Activated naive CD4-positive, alpha-beta T cell (primary cell): ENCODE measurements at regions not wholly inside any gene's neighbourhood (a gene's known extent, or its start where the extent isn't known, plus 50 kb on each side); places are given as distances from the start of the nearest gene placed in this dataset.
"Not testable (repeated sequence)": the region's sequence is repeated elsewhere in the genome, so short reads cannot be mapped to it uniquely, and the experiment has no call there.

Experiments
- DNase-seq, 4 experiments: peaks; one replicate each; lab custom pipeline; 2025; lab: John Stamatoyannopoulos, UW

GRCh38 chr3:18236726-18237125 lies 188.4 kb downstream of the SATB1 start:
- DNase-seq = no peak

DNA sequence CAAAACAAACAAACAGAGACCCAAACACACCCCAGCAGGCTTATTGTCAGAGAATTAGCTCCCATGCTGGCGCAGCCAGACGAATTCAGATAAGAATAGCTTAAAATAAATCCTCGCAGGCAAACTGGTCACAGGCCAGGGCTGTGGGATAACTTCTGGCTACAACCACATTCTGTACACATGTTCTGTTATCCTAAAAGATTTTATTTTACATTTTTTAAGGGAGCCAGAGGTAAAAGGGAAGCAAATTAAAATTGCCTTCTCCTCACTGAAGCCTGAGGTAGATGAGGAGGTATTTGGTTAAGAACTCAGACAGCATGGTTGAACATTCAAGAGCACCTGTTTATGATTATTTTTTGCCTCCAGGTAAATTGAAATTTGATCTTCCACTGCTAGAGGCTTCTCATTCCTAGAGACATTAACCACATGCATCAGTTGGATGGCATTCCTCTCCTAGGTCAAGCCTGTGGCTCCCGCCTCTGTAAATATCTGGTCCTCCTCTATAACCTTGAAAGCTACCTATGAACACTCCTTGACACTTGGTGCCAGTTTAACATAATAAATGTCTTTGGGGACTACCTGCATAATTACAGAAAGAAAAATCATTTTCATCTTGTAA lies 190.3 kb downstream of the SATB1 start:
- DNase-seq = no peak

DNA sequence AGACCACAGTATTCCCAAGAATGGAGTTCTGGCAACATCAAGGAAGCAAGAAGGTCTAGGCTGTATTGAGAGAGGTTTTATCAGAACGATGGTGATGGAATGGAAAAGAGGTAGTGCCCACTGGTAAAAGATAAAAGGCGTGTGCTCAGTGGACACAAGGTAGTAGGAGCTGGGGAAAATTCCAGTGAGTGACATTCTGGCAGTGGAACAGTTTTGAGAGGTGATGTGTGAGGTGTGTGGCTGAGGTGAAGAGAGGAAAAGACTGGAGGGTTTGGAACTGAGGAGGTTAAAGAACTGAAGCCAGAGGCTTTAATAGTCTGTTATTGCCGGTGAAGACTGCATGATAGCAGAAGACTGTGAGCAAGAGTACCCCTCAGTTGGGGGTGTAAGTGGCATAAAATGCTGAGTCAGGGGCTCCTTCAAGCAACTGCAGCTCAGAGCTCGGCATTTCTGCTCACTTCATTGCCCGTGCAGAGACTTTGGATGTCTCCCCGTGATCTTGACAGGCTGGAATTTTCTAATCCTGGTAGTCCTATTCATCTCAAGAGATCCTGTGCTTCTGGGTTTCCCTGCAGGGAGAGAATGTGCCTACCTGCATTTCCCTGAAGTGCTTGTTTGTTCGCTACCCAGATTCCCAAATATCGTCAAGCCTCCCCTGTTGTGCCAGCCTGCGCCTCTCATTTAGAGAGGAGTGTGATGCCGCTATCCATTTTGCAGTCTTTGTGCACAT lies 191.0 kb downstream of the SATB1 start:
- DNase-seq = no peak

DNA sequence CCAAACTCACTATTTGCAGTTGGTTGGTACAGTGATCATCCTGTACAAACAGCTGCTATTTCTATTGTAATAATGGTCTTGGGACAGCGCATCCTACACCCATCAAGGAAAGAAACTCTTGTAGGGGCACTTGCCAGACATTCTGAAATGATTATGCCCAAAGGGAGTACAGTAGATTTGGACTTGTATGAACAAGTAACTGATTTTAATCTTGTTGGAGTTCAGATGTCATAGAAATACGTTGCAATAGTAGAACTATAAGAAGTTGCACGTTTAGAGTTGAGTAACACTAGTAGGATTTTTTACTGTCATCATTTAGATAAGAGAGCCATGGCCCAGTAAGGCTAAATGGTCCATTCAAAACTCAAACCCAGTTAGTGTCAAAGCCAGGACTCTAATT lies 192.8 kb downstream of the SATB1 start:
- no peak for DNase-seq

DNA sequence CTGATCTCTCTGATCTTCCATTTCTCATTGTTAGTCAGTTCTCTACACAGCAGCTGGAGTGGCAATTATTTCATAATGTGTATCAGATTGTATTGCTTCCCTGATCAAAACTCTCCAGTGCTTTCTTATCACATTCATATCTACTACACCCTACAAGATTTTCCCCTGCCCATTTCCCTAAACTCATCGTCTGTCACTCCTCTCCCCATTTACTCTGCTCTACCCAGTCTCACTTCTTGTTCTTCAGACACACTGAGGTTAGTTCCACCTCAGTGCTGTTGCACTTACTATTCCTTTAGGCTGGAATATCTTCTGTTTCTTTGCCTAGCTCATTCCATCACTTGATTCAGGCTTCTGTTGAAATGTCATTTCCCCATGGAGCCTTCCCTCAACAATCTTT lies 197.1 kb downstream of the SATB1 start:
- DNase-seq = no peak

- DNase-seq = no peak
Observed at GRCh38 chr3:18225709-18226108, 199.4 kb downstream of the SATB1 start.

DNA sequence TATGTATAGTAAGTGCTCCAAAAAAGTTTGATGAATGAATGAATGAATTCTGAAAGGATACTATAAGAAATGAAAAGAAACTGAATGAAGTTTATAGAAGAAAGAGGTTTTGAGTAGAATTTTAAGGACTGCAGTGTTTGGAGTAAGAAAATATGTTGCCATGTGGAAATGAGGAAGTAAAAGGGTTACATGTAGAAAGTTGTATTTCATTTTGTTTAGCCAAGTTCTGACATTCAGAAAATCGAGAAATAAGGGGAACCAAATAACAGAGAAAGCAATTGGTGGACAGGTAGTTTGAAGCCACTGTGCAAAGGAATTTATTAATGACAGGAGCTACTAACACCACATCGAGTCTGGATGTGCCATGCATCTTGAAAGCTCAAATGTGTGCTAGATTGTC lies 200.7 kb downstream of the SATB1 start:
- no peak for DNase-seq

DNA sequence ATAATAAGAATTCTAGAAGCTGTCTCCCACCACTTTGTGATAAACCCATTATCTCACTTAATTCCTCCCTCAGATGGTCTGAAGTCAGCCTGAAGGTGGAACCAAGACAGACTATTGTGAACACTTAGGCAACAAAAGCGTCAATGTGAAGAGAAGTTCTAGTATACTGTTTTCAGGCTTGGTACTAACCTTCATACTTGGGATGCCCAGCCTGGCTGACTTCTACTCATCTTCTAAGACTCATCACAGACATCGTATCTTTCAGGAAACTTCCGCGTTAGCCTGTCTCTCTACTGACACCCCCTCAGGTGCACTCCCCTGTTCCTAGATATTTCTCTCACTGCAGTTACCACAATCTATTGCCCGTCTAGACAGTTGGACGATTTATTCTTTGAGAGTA lies 201.2 kb downstream of the SATB1 start:
- DNase-seq = no peak

- no peak for DNase-seq
Observed at GRCh38 chr3:18223571-18223970, 201.6 kb downstream of the SATB1 start.

- DNase-seq = no peak
Observed at GRCh38 chr3:18222686-18223085, 202.5 kb downstream of the SATB1 start.

- no peak for DNase-seq
Observed at GRCh38 chr3:18217507-18218174, 207.5 kb downstream of the SATB1 start.

GRCh38 chr3:18216996-18217395 lies 208.1 kb downstream of the SATB1 start:
- DNase-seq = no peak

DNA sequence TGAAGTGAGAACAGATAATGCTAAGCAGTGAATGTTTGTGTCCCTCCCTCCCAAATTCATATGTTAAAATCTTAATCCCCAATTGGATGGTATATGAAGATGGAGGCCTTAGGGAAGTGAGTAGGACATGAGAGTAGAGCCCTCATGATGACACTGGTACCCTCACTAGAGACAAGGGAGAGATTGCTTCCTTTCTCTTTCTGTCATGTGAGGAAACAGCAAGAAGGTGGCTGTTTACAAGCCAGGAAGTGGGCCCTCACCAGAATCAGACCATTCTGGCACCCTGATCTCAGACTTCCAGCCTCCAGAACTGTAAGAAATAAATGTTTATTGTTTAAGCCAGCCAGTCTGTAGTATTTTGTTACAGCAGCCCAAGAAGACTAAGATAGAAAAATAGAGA lies 209.5 kb downstream of the SATB1 start:
- no peak for DNase-seq

- DNase-seq = no peak
Observed at GRCh38 chr3:18211116-18211515, 214.0 kb downstream of the SATB1 start.

- DNase-seq = no peak
Observed at GRCh38 chr3:18208856-18209255, 216.3 kb downstream of the SATB1 start.

- DNase-seq = no peak
Observed at GRCh38 chr3:18208091-18208490, 217.0 kb downstream of the SATB1 start.

- no peak for DNase-seq
Observed at GRCh38 chr3:18207226-18207625, 217.9 kb downstream of the SATB1 start.

DNA sequence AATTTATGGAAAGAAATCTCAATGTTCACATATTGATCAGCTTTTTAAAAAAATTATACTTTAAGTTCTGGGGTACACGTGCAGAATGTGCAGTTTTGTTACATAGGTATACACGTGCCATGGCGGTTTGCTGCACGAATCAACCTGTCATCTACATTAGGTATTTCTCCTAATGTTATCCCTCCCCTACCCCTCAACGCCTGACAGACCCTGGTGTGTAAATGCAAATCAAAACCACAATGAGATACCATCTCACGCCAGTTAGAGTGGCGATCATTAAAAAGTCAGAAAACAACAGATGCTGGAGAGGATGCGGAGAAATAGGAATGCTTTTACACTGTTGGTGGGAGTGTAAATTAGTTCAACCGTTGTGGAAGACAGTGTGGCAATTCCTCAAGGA lies 219.4 kb downstream of the SATB1 start:
- DNase-seq = not testable (repeated sequence)

DNA sequence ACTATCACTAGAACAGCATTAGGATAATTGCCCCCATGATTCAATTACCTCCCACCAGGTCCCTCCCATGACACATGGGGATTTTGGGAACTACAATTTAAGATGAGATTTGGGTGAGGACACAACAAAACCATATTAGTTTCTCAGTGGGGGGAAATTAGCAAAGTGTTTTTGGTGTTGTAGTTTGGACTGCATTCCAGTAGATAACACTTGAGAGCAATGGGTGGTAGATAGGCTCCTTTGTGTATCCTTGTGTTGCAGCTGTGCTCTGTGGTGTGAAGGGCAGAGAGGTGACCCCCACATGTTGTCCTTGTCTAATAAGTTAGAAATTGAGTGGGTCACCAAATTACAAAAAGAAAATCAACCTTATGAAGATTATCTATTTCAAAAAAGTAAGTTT lies 223.8 kb downstream of the SATB1 start:
- DNase-seq = no peak

- no peak for DNase-seq
Observed at GRCh38 chr3:18199757-18200156, 225.4 kb downstream of the SATB1 start.

GRCh38 chr3:18195836-18196235 lies 229.3 kb downstream of the SATB1 start:
- no peak for DNase-seq

DNA sequence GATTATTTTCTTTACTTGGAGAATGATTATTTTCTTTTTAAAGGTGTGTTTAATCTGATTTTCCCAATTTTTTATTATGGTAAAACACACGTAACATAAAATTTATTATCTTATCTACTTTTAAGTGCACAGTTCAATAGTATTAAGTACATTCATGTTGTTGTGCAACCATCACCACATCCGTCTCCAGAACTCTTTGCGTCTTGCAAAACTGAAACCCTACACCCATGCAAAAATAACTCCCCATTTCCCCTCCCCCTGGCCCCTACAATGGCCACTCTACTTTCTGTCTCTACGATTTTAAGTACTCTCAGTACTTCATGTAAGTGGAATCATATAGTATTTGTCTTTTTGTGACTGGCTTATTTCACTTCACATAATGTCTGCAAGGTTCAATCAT lies 230.7 kb downstream of the SATB1 start:
- DNase-seq = no peak

DNA sequence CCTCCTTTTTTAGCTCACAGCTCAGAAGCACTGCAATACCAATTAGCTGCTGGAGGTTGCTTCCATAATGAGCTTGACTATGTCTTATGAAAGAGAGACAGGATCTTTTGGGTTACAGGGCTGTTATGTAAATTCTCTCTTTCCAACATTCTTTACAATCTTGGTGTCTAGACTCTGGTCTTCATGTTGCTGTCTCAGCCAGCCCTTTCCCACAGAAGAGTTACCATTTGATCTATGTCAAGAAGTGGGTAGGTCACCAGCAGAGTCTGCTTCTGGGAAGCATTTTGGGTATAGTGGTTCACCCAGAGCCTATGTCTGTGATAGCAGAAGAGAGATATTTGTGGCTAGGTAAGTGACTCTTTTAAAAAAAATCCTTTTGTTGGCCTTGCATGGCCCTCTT lies 234.5 kb downstream of the SATB1 start:
- no peak for DNase-seq
